GM13976 (cell line): ENCODE measurements at regions not wholly inside any gene's neighbourhood (a gene's known extent, or its start where the extent isn't known, plus 50 kb on each side); places are given as distances from the start of the nearest gene placed in this dataset.

Source experiments
- DNase-seq: peaks from one replicate; pipeline ENCODE4 v3.0.0; 2012; ENCODE audit warnings: low spot score
- CTCF ChIP-seq: IDR thresholded peaks from 2 replicates; pipeline ENCODE4 v1.5.1; 2012; ENCODE audit warnings: borderline replicate concordance, mild to moderate bottlenecking; ENCODE audit not compliant: insufficient read depth; ENCODE audit errors: extremely low read depth, missing control alignments, control extremely low read depth
- in situ Hi-C: fragments of 300-500 bp; cut with MboI; formaldehyde crosslinking; loops from one replicate; pipeline ENCODE4 v1.12.0; 2022; ENCODE audit warnings: low sequenced_read_pairs, mixed read lengths, inconsistent platforms; ENCODE audit not compliant: unreplicated experiment

GRCh38 chr11:11178671-11179638, 174.1 kb downstream of the CSNK2A3 start:
- no peak for DNase-seq
- in situ Hi-C loops = no loop called here
- TF ChIP-seq CTCF = no peak

- no peak for TF ChIP-seq CTCF
- in situ Hi-C loops = no loop called here
- no peak for DNase-seq
These were observed 175.8 kb downstream of the CSNK2A3 start for GRCh38 chr11:11177156-11177808.

- no peak for DNase-seq
- TF ChIP-seq CTCF = no peak
- in situ Hi-C loops = no loop called here
These were observed 179.6 kb downstream of the CSNK2A3 start for GRCh38 chr11:11173316-11174025.

- in situ Hi-C loops = no loop called here
- no peak for DNase-seq
- no peak for TF ChIP-seq CTCF
These were observed 181.2 kb downstream of the CSNK2A3 start for GRCh38 chr11:11171854-11172253.

GRCh38 chr11:11171285-11171684, 181.8 kb downstream of the CSNK2A3 start:
- no peak for DNase-seq
- in situ Hi-C loops = no loop called here
- TF ChIP-seq CTCF = no peak

- no peak for DNase-seq
- in situ Hi-C loops = no loop called here
- TF ChIP-seq CTCF = no peak
These were observed 182.5 kb downstream of the CSNK2A3 start for GRCh38 chr11:11170352-11171084.
